Keratinocyte (primary cell): ENCODE measurements at regions not wholly inside any gene's neighbourhood (a gene's known extent, or its start where the extent isn't known, plus 50 kb on each side); places are given as distances from the start of the nearest gene placed in this dataset.

Source experiments
- CTCF ChIP-seq, 3 experiments: IDR thresholded peaks in 1 of 3; conservative IDR thresholded peaks in 1 of 3; optimal IDR thresholded peaks in 1 of 3; 2 replicates in 2 of 3; 3 replicates in 1 of 3; pipeline versions ENCODE3 to v1.5.1; 2011; ENCODE audit warnings: low read length in 3 of 3, mild to moderate bottlenecking in 3 of 3, moderate library complexity in 2 of 3, control low read depth in 1 of 3, inconsistent platforms in 1 of 3; ENCODE audit not compliant: insufficient read depth in 2 of 3; ENCODE audit errors: extremely low read depth in 1 of 3
- EZH2 ChIP-seq: IDR thresholded peaks from one replicate; pipeline ENCODE4 v1.6.1; 2012; ENCODE audit warnings: inconsistent platforms, mild to moderate bottlenecking, low read length, moderate library complexity

- TF ChIP-seq CTCF (optimal IDR thresholded peaks at IDR 0.05 in 1 of 3, IDR thresholded peaks at IDR 0.05 in 1 of 3, conservative IDR thresholded peaks at IDR 0.05 in 1 of 3; ENCODE audit: extremely low read depth in 1 of 3, insufficient read depth in 2 of 3, low read length in 3 of 3) (no peak), EZH2 (no peak)
These were observed 282.8 kb upstream of the ZMIZ1 start for GRCh38 chr10:78785991-78786390.
